NCI-H510A treated with DMSO at 0.1 percent for 48 hours (cell line): ENCODE measurements at regions not wholly inside any gene's neighbourhood (a gene's known extent, or its start where the extent isn't known, plus 50 kb on each side); places are given as distances from the start of the nearest gene placed in this dataset.
A peak's percentile ranks its signal among the peaks of the same experiment; 100 is the strongest.

Source experiments
- DNase-seq: peaks from one replicate; lab custom pipeline; 2025; lab: John Stamatoyannopoulos, UW

DNA sequence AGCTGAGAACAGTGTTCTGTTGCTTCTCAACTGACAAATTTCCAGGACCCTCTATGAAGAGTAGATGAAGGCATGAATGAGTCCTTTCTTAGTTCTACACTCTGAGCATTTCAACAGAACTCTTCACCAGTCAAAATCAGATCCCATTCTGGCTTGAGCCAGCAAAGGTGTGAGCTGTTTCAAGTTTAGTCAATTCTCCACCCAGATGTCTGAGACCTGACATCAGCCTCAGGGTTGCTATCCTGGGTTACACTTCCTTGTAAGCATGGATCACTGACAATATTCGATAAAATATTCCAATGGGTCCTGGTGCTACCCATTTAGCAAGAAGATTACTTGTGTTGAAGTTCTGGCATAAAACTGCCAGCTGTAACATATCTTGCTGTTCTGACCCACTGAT is 97.6 kb upstream of the PPP2R3A start:
- no peak for DNase-seq

GRCh38 chr3:135868801-135869200 is 96.7 kb upstream of the PPP2R3A start:
- DNase-seq = peak; percentile 0

DNA sequence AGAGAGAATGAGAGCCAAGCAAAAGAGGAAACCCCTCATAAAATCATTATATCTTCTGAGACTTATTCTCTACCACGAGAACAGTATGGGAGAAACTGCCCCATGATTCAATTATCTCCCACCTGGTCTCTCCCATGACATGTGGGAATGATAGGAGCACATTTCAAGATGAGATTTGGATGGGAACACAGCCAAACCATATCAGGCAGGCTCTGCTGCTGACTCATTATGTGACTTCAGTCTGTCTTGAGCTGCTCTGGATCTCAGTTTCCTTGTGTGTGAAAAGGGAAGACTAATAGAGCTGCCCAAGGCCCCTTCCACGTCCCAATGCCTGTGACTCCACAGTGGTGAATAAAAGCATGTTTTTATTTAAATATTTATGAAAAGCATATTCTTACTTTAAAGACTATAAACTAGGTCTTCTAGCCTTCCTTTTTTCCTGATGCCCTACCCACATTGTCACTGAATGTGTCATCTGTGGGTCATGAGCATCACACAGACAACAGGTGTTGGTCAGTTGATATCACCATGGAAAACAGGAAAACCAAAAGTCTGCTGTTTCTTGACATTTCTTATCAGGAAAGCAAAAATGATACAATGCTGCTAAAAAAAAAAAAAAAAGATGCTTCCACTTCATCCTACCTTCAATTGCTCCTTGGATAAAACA is 96.0 kb upstream of the PPP2R3A start:
- no peak for DNase-seq

GRCh38 chr3:135871311-135871710 is 94.2 kb upstream of the PPP2R3A start:
- DNase-seq = no peak

DNA sequence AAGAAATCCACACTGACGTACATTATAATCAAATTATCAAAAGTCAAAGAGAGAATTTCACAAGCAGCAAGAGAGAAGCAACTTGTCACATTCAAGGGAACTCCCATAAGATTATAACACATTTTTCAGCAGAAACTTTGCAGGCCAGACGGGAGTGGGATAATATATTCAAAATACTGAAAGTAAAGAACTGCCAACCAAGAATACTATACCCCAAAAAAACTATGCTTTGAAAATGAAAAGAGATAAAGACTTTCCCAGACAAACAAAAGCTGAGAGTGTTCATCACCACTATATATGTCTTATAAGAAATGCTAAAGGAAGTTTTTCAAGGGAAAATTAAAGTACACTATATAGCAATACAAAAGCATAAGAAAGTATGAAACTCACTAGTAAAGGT is 91.5 kb upstream of the PPP2R3A start:
- no peak for DNase-seq

DNA sequence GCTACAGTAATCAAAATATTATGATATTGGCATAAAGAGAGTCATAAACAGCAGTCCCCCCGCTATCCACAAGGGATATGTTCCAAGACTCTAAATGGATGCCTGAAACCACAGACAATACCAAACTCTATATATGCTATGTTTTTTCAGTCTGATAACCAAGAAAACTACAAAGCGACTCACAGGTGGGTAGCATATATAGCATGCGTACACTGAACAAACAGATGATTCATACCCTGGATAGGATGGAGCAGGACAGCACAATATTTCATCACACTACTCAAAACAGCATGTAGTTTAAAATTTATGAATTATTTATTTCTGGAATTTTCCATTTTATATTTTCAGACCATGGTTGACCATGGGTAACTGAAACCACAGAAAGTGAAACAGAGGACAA is 87.0 kb upstream of the PPP2R3A start:
- no peak for DNase-seq

DNA sequence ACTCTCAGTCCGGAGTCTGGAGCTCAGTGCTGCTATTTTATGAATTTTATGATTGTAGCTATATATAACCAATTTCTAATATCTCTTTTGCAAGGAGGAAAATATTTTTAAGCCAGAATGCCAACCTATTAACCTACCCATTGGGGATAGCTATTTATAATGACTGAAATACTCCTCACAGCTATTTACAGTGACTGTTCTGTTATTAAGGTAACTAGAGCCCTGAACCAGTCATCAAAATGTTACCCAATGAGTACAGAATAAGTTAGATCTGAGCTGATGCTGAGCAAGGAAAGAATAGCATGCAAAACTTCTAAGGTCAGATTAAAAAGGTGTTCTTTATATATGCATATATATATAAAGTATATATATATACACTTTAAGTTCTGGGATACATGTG is 79.6 kb upstream of the PPP2R3A start:
- DNase-seq = no peak

DNA sequence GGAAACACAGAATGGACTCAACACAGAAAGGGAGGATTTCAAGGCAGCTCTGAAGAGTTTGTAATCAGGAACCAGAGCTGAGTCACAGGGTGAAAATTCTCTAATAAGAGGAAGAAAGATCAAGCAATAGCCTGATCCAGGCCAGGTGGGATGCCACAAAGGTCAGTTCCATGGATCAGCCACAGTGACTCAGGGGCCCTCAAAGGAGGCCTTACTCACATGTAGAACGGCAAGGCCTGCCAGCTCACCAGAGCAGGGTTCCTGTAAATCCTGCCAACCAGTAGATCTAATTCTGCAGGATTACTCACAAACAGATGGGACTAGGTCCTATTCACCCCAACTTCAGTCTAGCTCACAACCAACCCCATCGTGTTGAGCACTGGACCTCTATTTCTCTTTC is 78.3 kb upstream of the PPP2R3A start:
- no peak for DNase-seq

GRCh38 chr3:135889443-135889842 is 76.1 kb upstream of the PPP2R3A start:
- DNase-seq = no peak

GRCh38 chr3:135891121-135891520 is 74.4 kb upstream of the PPP2R3A start:
- no peak for DNase-seq

GRCh38 chr3:135895106-135895733 is 70.3 kb upstream of the PPP2R3A start:
- peak; percentile 66 for DNase-seq

DNA sequence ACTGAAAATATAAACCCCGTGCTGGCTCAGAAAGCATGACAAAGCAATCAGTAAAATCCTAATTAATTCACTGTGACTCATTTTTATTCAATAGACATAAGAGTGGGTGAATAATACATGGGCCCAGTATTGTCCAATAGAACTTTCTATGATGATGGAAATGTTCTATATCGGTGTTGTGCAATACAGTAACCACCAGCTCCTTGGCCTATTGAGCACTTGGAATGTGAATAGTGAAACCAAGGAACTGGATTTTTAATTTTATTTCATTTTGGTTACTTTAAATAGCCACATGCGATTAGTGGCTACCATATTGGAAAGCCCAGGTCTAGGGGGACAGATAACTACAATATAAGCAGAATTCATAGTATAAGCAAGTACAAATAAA is 69.8 kb upstream of the PPP2R3A start:
- DNase-seq = no peak

GRCh38 chr3:135896613-135897012 is 68.9 kb upstream of the PPP2R3A start:
- DNase-seq = no peak

DNA sequence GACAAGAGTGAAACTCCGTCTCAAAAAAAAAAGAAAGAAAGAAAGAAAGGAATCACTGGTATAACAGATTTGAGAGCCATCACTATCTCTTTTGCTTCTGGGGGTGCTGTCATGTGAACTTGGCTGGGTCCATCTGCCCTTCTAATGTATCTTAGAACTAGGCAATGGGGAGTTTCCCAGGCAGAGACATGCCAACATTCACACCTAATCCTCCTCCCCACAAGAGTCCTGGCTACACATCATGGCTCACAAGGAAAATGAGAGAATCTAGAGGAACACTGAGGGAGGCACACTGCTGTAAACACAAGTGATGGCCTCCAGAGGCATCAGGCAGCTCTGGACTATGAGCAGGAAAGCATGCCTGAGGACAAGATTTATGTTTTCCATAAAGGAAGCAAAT is 67.8 kb upstream of the PPP2R3A start:
- DNase-seq = no peak

DNA sequence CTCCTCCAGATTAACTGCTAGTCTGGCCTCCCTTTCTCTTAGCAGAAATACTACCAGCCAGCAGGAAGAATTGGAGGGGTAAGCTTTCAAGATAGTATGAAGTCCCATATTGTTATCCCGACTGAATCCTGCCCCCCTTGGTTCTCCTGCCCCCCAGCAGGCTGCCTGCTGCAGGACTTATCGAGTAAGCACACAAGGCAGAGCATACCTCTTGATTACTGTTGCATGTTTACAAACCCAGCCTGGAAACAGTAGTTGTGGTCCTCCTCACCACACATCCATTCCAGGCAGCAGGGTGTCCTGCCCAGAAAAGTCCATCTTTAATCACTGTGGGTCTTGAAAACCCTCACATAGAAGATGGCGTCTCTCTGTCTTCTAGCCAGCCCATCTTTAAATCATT is 66.8 kb upstream of the PPP2R3A start:
- no peak for DNase-seq

DNA sequence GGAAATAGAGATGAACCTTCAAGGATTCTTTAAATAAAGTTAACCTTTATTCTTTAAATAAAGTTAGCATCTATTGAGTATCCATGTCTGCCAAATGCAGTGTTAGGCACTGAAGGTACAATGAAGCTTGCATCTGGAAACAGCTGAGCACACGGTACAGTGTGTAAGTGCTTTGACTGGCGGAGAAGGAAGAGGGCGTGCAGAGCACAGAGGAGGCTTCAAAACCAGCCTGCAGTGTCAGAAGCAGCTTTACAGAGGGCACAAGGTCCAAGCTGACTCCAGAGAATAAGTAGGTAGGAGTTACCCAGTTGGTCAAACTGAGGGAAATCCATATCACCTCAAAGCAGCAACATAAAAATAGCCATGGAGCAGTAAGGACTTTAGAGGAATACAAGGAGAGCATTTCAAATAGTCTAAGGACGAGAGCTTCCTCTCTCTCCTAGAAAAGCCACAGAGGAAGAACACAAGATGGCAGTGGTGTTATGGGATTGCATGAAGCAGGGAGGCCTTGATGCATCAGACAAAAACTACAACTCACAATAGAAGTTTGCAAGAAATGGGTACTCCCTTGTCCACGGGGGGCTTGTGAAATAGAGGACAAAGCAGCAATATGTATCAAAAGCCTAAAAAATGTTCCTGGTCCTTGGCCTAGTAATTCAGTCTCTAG is 60.3 kb upstream of the PPP2R3A start:
- no peak for DNase-seq

DNA sequence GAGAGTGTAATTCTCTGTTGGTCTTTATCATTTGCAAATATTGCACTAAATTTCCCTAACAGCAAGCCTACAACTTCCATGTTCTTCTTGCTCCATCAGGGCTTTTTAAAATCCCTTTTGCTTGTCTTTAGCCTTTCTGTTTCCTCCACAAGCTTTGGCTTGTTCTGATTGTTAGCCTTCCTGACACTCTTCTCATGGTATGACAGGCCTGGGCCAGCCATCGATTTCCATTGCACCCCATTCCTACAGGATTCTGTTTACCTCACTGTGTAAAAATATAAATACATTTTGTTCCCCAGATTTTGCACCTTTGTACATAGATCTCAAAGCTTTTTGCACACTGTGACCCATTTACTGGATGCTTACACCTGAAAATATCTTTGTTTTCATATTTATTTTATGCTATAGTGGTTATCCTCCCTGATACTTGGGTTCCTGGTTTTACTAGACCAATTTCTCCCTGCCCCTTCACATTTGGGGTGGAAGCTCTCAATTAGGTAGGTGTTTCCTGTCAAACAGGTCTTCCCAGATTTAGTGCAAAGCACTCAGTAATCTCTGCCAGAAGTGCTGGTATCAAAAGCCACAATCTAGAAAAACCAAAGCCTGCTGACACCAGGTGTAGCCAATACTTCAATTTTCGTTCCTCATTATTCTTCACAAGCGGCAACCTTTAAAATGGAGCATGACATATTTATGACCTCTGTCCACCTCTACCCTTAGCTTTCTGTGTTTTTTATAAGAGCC is 57.9 kb upstream of the PPP2R3A start:
- peak; percentile 66 for DNase-seq

GRCh38 chr3:135908225-135908624 is 57.3 kb upstream of the PPP2R3A start:
- peak; percentile 51 for DNase-seq

DNA sequence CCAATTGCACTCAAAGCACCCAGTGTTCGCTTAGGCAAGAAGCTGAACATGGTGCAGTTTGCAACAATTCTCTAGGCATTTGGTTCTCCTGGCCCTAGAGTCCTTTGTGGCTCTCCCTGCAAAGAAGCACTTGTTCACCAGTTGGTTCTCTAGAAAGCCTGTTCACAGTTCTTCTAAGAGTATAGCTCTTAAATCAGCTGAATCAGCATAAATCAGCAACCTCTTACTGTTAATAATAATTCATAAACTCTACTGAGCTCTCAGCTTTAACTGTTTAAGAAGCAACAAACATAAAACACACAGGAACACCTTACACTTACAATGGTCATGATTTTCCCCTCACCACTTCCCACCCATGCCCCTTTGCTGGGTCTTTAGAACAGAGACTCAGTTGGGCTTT is 56.8 kb upstream of the PPP2R3A start:
- no peak for DNase-seq

- DNase-seq = no peak
Observed at GRCh38 chr3:135911110-135911509, 54.4 kb upstream of the PPP2R3A start.

DNA sequence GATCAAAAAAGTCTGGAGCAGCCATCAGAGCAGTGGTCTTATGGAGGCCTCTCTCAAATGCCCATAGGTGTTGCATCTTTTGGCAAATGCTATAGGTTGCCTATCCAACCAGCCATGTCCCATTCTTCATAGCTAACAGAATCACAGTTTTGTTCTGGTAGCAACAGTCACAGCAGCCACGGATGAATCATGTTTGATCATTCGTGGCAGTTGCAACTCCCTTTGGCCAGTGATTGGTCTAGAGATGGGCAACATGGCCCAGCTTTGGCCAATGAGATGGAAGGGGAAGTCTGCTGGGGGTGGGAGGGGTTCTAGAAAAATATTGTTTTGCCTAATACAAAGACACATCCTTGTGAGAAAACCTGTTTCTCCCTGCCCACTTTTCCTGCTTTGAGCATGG is 50.3 kb upstream of the PPP2R3A start:
- no peak for DNase-seq
